H9 (cell line): ENCODE measurements at regions not wholly inside any gene's neighbourhood (a gene's known extent, or its start where the extent isn't known, plus 50 kb on each side); places are given as distances from the start of the nearest gene placed in this dataset.

ENCODE experiments used
- DNase-seq: peaks from one replicate; pipeline ENCODE4 v3.0.0-alpha.2; 2017
- H2AFZ ChIP-seq: one replicate; pipeline ENCODE4 v1.6.1; 2013; ENCODE audit warnings: mild to moderate bottlenecking, low read length, control low read depth, moderate library complexity
- H2AK5ac ChIP-seq: 2 replicates; pipeline ENCODE4 v1.6.1; 2013; ENCODE audit warnings: low read length, control low read depth, mixed read lengths; ENCODE audit not compliant: insufficient read length
- H2BK120ac ChIP-seq: one replicate; pipeline ENCODE4 v1.6.1; 2013; ENCODE audit warnings: low read depth, mild to moderate bottlenecking, low read length, control low read depth, inconsistent platforms; ENCODE audit not compliant: poor library complexity, severe bottlenecking
- H2BK12ac ChIP-seq: 2 replicates; pipeline ENCODE4 v1.6.1; 2013; ENCODE audit warnings: low read length, control low read depth, mixed read lengths, low read depth; ENCODE audit not compliant: insufficient read length
- H2BK15ac ChIP-seq: 2 replicates; pipeline ENCODE4 v1.6.1; 2013; ENCODE audit warnings: low read depth, low read length, control low read depth
- H2BK20ac ChIP-seq: one replicate; pipeline ENCODE4 v1.6.1; 2013; ENCODE audit warnings: low read depth, mild to moderate bottlenecking, low read length, control low read depth, inconsistent platforms; ENCODE audit not compliant: poor library complexity, severe bottlenecking
- H2BK5ac ChIP-seq: 2 replicates; pipeline ENCODE4 v1.6.1; 2013; ENCODE audit warnings: low read length, control low read depth, mixed read lengths; ENCODE audit not compliant: insufficient read length
- H3K14ac ChIP-seq: 2 replicates; pipeline ENCODE4 v1.6.1; 2013; ENCODE audit warnings: low read length, control low read depth; ENCODE audit not compliant: insufficient read depth
- H3K18ac ChIP-seq: 2 replicates; pipeline ENCODE4 v1.6.1; 2013; ENCODE audit warnings: low read depth, mild to moderate bottlenecking, mixed read lengths, low read length, control low read depth; ENCODE audit not compliant: insufficient read length
- H3K23ac ChIP-seq: 2 replicates; pipeline ENCODE4 v1.6.1; 2013; ENCODE audit warnings: low read length, control low read depth, mixed read lengths, low read depth; ENCODE audit not compliant: insufficient read length
- H3K23me2 ChIP-seq: 2 replicates; pipeline ENCODE4 v1.6.1; 2013; ENCODE audit warnings: low read depth, mild to moderate bottlenecking, mixed read lengths, low read length, control low read depth; ENCODE audit not compliant: insufficient read length, poor library complexity, severe bottlenecking
- H3K27ac ChIP-seq: 2 replicates; pipeline ENCODE4 v1.5.1; 2013; ENCODE audit warnings: low read length, control low read depth, mixed read lengths, low read depth; ENCODE audit not compliant: insufficient read length
- H3K27me3 ChIP-seq: 2 replicates; pipeline ENCODE4 v1.6.1; 2013; ENCODE audit warnings: low read length, control low read depth, inconsistent platforms; ENCODE audit not compliant: insufficient read depth
- H3K4ac ChIP-seq: 2 replicates; pipeline ENCODE4 v1.6.1; 2013; ENCODE audit warnings: low read depth, mild to moderate bottlenecking, control low read depth, inconsistent platforms, low read length, moderate library complexity
- H3K4me1 ChIP-seq: 2 replicates; pipeline ENCODE4 v1.6.1; 2013; ENCODE audit warnings: low read length, control low read depth, inconsistent platforms; ENCODE audit not compliant: insufficient read depth
- H3K4me2 ChIP-seq: 2 replicates; pipeline ENCODE4 v1.6.1; 2013; ENCODE audit warnings: low read length, control low read depth, mixed read lengths; ENCODE audit not compliant: insufficient read length, insufficient read depth
- H3K56ac ChIP-seq: 2 replicates; pipeline ENCODE4 v1.6.1; 2013; ENCODE audit warnings: low read depth, mild to moderate bottlenecking, mixed read lengths, low read length, control low read depth; ENCODE audit not compliant: insufficient read length
- H3K79me1 ChIP-seq: 2 replicates; pipeline ENCODE4 v1.6.1; 2013; ENCODE audit warnings: low read depth, mild to moderate bottlenecking, moderate library complexity, low read length, control low read depth, inconsistent platforms; ENCODE audit not compliant: insufficient read depth, poor library complexity, severe bottlenecking
- H3K79me2 ChIP-seq: 2 replicates; pipeline ENCODE4 v1.6.1; 2013; ENCODE audit warnings: low read length, control low read depth, inconsistent platforms; ENCODE audit not compliant: insufficient read depth
- H3K9ac ChIP-seq: 2 replicates; pipeline ENCODE4 v1.6.1; 2013; ENCODE audit warnings: low read length, control low read depth, mixed read lengths; ENCODE audit not compliant: insufficient read length; ENCODE audit errors: extremely low read depth
- H3K9me3 ChIP-seq: one replicate; pipeline ENCODE4 v1.6.1; 2013; ENCODE audit warnings: low read depth, low read length, inconsistent platforms; ENCODE audit not compliant: control insufficient read depth
- H3T11ph ChIP-seq: one replicate; pipeline ENCODE4 v1.6.1; 2013; ENCODE audit warnings: mild to moderate bottlenecking, low read length, control low read depth, inconsistent platforms
- H4K20me1 ChIP-seq: one replicate; pipeline ENCODE4 v1.6.1; 2013; ENCODE audit not compliant: control insufficient read depth, insufficient read length, insufficient read depth
- H4K5ac ChIP-seq: 2 replicates; pipeline ENCODE4 v1.6.1; 2013; ENCODE audit warnings: low read depth, mild to moderate bottlenecking, mixed read lengths, low read length, control low read depth; ENCODE audit not compliant: insufficient read length
- H4K8ac ChIP-seq: replicated peaks from 2 replicates; pipeline ENCODE4 v1.6.1; 2013; ENCODE audit warnings: low read length, control low read depth, mixed read lengths, low read depth; ENCODE audit not compliant: insufficient read length
- H4K91ac ChIP-seq: 2 replicates; pipeline ENCODE4 v1.6.1; 2013; ENCODE audit warnings: low read depth, mild to moderate bottlenecking, moderate library complexity, mixed read lengths, low read length, control low read depth; ENCODE audit not compliant: insufficient read length
- H3K27ac Mint-ChIP-seq, 3 experiments: 2 replicates in 2 of 3; 3 replicates in 1 of 3; pipeline ENCODE4 v1.8.0; 2020 to 2021; ENCODE audit warnings: mixed read lengths in 3 of 3, mild to moderate bottlenecking in 1 of 3, moderate library complexity in 1 of 3
- H3K27me3 Mint-ChIP-seq: 2 replicates; pipeline ENCODE4 v1.8.0; 2021; ENCODE audit warnings: low read depth, mild to moderate bottlenecking, moderate library complexity, mixed read lengths
- H3K36me3 Mint-ChIP-seq, 3 experiments: 2 replicates in 2 of 3; 3 replicates in 1 of 3; pipeline ENCODE4 v1.8.0; 2020 to 2021; ENCODE audit warnings: low read depth in 3 of 3, mixed read lengths in 3 of 3; ENCODE audit not compliant: insufficient read depth in 1 of 3
- H3K4me1 Mint-ChIP-seq, 2 experiments: 2 replicates each; pipeline ENCODE4 v1.8.0; 2020; ENCODE audit warnings: mixed read lengths in 2 of 2
- H3K4me3 Mint-ChIP-seq, 2 experiments: 2 replicates in 1 of 2; 3 replicates in 1 of 2; pipeline ENCODE4 v1.8.0; 2020 to 2021; ENCODE audit warnings: mild to moderate bottlenecking in 2 of 2, mixed read lengths in 2 of 2, moderate library complexity in 1 of 2
- H3K9me3 Mint-ChIP-seq, 2 experiments: 2 replicates in 1 of 2; 3 replicates in 1 of 2; pipeline ENCODE4 v1.8.0; 2020; ENCODE audit warnings: mild to moderate bottlenecking in 2 of 2, mixed read lengths in 2 of 2, moderate library complexity in 1 of 2
- CTCF ChIP-seq: fragments of 200-600 bp; sonication (generic); conservative IDR thresholded peaks from 3 replicates; pipeline ENCODE4 v1.8.0; 2021; ENCODE audit warnings: antibody characterized with exemption, mild to moderate bottlenecking
- WGBS: extraction: QIAGEN DNeasy Blood & Tissue Kit; methylation state at CpG from one replicate; pipeline ENCODE4 v1.1.7; 2013; ENCODE audit warnings: missing lambda C conversion rate, low lambda C conversion rate, mixed read lengths; ENCODE audit not compliant: insufficient read length; ENCODE audit errors: extremely low coverage; 5-methylcytosine and 5-hydroxymethylcytosine counted together

DNA sequence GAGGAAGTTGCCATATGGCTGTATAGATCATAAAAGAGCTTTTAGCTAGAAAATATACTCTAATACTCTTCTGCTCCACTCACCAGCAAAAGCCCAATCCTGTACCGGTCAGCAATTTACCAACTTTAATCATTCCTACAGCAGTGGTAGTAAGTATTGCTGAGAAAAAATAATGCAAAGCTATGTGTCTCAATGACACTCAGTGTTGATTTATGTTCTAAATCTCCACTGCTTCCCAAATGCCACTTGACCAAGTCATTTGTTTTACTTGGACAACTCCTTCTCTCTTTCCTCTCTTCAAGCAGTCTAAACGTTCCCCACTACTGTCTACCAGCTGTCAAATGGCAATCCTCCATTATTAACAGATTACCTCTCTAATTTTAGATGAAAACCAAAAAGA is 201.8 kb upstream of the GK2 start:
- no peak overlapping the region for H2BK5ac ChIP-seq
- no peak overlapping the region for H2BK120ac ChIP-seq
- Mint-ChIP-seq H3K36me3 (no peaks in the 10 kb centered on the region), H3K27me3 (no peaks in the 10 kb centered on the region), H3K27ac (no peak overlapping the region), H3K4me1 (no peaks in the 10 kb centered on the region), H3K4me3 (no peak overlapping the region), H3K9me3 (no peaks in the 10 kb centered on the region)
- H3K18ac ChIP-seq = no peak overlapping the region
- H3K56ac ChIP-seq = no peak overlapping the region
- TF ChIP-seq CTCF = no peak
- no peak overlapping the region for H3K4ac ChIP-seq
- DNase-seq = no peak
- no peak overlapping the region for H2BK12ac ChIP-seq
- no peak overlapping the region for H4K8ac ChIP-seq
- H3K23ac ChIP-seq = no peak overlapping the region
- no peaks in the 10 kb centered on the region for H3K79me1 ChIP-seq
- no CpG with 5 or more reads among the region's 2 CpGs for WGBS
- no peak overlapping the region for H2BK20ac ChIP-seq
- H3K4me2 ChIP-seq = no peak overlapping the region
- H3K4me1 ChIP-seq = no peaks in the 10 kb centered on the region
- no peaks in the 10 kb centered on the region for H3K23me2 ChIP-seq
- H3K27ac ChIP-seq = no peak overlapping the region
- no peak overlapping the region for H2BK15ac ChIP-seq
- H3K14ac ChIP-seq = no peak overlapping the region
- no peaks in the 10 kb centered on the region for H3K27me3 ChIP-seq
- no peak overlapping the region for H2AK5ac ChIP-seq
- H4K20me1 ChIP-seq = no peaks in the 10 kb centered on the region
- no peak overlapping the region for H4K5ac ChIP-seq
- no peak overlapping the region for H3T11ph ChIP-seq
- no peak overlapping the region for H4K91ac ChIP-seq
- H3K9me3 ChIP-seq = no peaks in the 10 kb centered on the region
- no peak overlapping the region for H3K9ac ChIP-seq
- H2AFZ ChIP-seq = no peak overlapping the region
- no peaks in the 10 kb centered on the region for H3K79me2 ChIP-seq
